ENCODE measurements at regions not wholly inside any gene's neighbourhood (a gene's known extent, or its start where the extent isn't known, plus 50 kb on each side); places are given as distances from the start of the nearest gene placed in this dataset.
"Not testable (repeated sequence)": the region's sequence is repeated elsewhere in the genome, so short reads cannot be mapped to it uniquely, and the experiment has no call there.

GRCh38 chr6:55954436-55954835, 79.0 kb upstream of the BMP5 start:
- no peak for DNase-seq

- DNase-seq = peak; percentile 37
Measured at GRCh38 chr6:55953335-55953734, 77.9 kb upstream of the BMP5 start.

- DNase-seq = no peak
Measured at GRCh38 chr6:55950071-55950814, 74.9 kb upstream of the BMP5 start.

GRCh38 chr6:55943329-55943728, 67.9 kb upstream of the BMP5 start:
- no peak for DNase-seq

GRCh38 chr6:55941702-55942101, 66.3 kb upstream of the BMP5 start:
- no peak for DNase-seq

GRCh38 chr6:55937951-55938690, 62.7 kb upstream of the BMP5 start:
- DNase-seq = no peak

- DNase-seq = no peak
Measured at GRCh38 chr6:55937261-55937947, 62.0 kb upstream of the BMP5 start.

GRCh38 chr6:55931101-55931500, 55.7 kb upstream of the BMP5 start:
- no peak for DNase-seq

GRCh38 chr6:55927713-55928112, 52.3 kb upstream of the BMP5 start:
- DNase-seq = not testable (repeated sequence)

- DNase-seq = no peak
Measured at GRCh38 chr6:55925292-55925691, 49.9 kb upstream of the BMP5 start.

All from NCI-H82 (cell line).